ENCODE measurements at regions not wholly inside any gene's neighbourhood (a gene's known extent, or its start where the extent isn't known, plus 50 kb on each side); places are given as distances from the start of the nearest gene placed in this dataset.

- POLR2A ChIA-PET, result interaction anchor here (0.6 kb wide), 2 partner anchors 193 to 471 kb away, joined by 4 to 5 read pairs; no protein-coding TSS in a partner anchor
Observed at GRCh38 chr12:114293571-114294302, 112.2 kb downstream of the TBX5 start.

GRCh38 chr12:114293073-114293472, 112.9 kb downstream of the TBX5 start:
- Histone ChIP-seq H3K4me2 (ENCODE audit: low read length) (no peak overlapping the region), H3K9me2 (ENCODE audit: insufficient read depth, low read length) (no peaks in the 10 kb centered on the region), H3K27ac (ENCODE audit: low read depth, low read length, poor library complexity, severe bottlenecking) (no peak overlapping the region), H3K4me1 (ENCODE audit: insufficient read depth, low read length, poor library complexity, severe bottlenecking) (no peaks in the 10 kb centered on the region), H2AFZ (ENCODE audit: low read length) (no peak overlapping the region), H3K9me3 (ENCODE audit: low read length) (no peaks in the 10 kb centered on the region), H3K4me3 (ENCODE audit: low read depth, low read length, poor library complexity, severe bottlenecking) (no peak overlapping the region), H3K79me2 (ENCODE audit: insufficient read depth, low read depth, low read length) (no peaks in the 10 kb centered on the region), H3K36me3 (ENCODE audit: insufficient read depth, low read length) (no peaks in the 10 kb centered on the region), H4K20me1 (ENCODE audit: insufficient read depth, low read length) (no peaks in the 10 kb centered on the region)
- CTCF ChIA-PET (ENCODE audit: unreplicated experiment), result no interaction called here
- intact Hi-C loops (cut with micrococcal nuclease; ENCODE audit: unreplicated experiment), result no loop called here
- BruUV-seq (replicated peaks), result no TSS peak
- no peak for TF ChIP-seq EZH2phosphoT487 (IDR thresholded peaks at IDR 0.05; ENCODE audit: borderline replicate concordance, low read depth, low read length)
- TF ChIP-seq, protein P1, sequence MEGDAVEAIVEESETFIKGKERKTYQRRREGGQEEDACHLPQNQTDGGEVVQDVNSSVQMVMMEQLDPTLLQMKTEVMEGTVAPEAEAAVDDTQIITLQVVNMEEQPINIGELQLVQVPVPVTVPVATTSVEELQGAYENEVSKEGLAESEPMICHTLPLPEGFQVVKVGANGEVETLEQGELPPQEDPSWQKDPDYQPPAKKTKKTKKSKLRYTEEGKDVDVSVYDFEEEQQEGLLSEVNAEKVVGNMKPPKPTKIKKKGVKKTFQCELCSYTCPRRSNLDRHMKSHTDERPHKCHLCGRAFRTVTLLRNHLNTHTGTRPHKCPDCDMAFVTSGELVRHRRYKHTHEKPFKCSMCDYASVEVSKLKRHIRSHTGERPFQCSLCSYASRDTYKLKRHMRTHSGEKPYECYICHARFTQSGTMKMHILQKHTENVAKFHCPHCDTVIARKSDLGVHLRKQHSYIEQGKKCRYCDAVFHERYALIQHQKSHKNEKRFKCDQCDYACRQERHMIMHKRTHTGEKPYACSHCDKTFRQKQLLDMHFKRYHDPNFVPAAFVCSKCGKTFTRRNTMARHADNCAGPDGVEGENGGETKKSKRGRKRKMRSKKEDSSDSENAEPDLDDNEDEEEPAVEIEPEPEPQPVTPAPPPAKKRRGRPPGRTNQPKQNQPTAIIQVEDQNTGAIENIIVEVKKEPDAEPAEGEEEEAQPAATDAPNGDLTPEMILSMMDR (conservative IDR thresholded peaks at IDR 0.05; ENCODE audit: low read length), result no peak
- POLR2A ChIA-PET, result interaction anchor here (0.6 kb wide), 2 partner anchors 193 to 471 kb away, joined by 4 to 5 read pairs; no protein-coding TSS in a partner anchor
- no peak for DNase-seq (ENCODE audit: low spot score)

More at GRCh38 chr12:114293571-114294302, 112.2 kb downstream of the TBX5 start:
- no peak for TF ChIP-seq EZH2phosphoT487 (IDR thresholded peaks at IDR 0.05; ENCODE audit: borderline replicate concordance, low read depth, low read length)
- TF ChIP-seq, protein P1 (conservative IDR thresholded peaks at IDR 0.05; ENCODE audit: low read length), result no peak
- Histone ChIP-seq H3K4me2 (ENCODE audit: low read length) (no peak overlapping the region), H3K36me3 (ENCODE audit: insufficient read depth, low read length) (no peaks in the 10 kb centered on the region), H3K9me3 (ENCODE audit: low read length) (no peaks in the 10 kb centered on the region), H3K27ac (ENCODE audit: low read depth, low read length, poor library complexity, severe bottlenecking) (no peak overlapping the region), H3K9me2 (ENCODE audit: insufficient read depth, low read length) (no peaks in the 10 kb centered on the region), H3K4me1 (ENCODE audit: insufficient read depth, low read length, poor library complexity, severe bottlenecking) (no peaks in the 10 kb centered on the region), H4K20me1 (ENCODE audit: insufficient read depth, low read length) (no peaks in the 10 kb centered on the region), H3K79me2 (ENCODE audit: insufficient read depth, low read depth, low read length) (no peaks in the 10 kb centered on the region), H3K4me3 (ENCODE audit: low read depth, low read length, poor library complexity, severe bottlenecking) (no peak overlapping the region), H2AFZ (ENCODE audit: low read length) (no peak overlapping the region)
- intact Hi-C loops (cut with micrococcal nuclease; ENCODE audit: unreplicated experiment), result no loop called here
- no peak for DNase-seq (ENCODE audit: low spot score)
- CTCF ChIA-PET (ENCODE audit: unreplicated experiment), result no interaction called here
- no TSS peak for BruUV-seq (replicated peaks)

- ChIA-PET CTCF (ENCODE audit: unreplicated experiment) (no interaction called here), POLR2A (interaction anchor here (0.5 kb wide), 1 partner anchor 1164 kb away, joined by 7 read pairs; no protein-coding TSS in a partner anchor)
- H3K4me3 ChIP-seq (ENCODE audit: low read depth, low read length, poor library complexity, severe bottlenecking), result no peak overlapping the region
- no peak overlapping the region for H3K27ac ChIP-seq (ENCODE audit: low read depth, low read length, poor library complexity, severe bottlenecking)
- H2AFZ ChIP-seq (ENCODE audit: low read length), result no peak overlapping the region
- H3K36me3 ChIP-seq (ENCODE audit: insufficient read depth, low read length), result no peaks in the 10 kb centered on the region
- H3K4me2 ChIP-seq (ENCODE audit: low read length), result no peak overlapping the region
- no peaks in the 10 kb centered on the region for H4K20me1 ChIP-seq (ENCODE audit: insufficient read depth, low read length)
- H3K4me1 ChIP-seq (ENCODE audit: insufficient read depth, low read length, poor library complexity, severe bottlenecking), result no peaks in the 10 kb centered on the region
- no peaks in the 10 kb centered on the region for H3K9me3 ChIP-seq (ENCODE audit: low read length)
- no peak for DNase-seq (ENCODE audit: low spot score)
- no peaks in the 10 kb centered on the region for H3K9me2 ChIP-seq (ENCODE audit: insufficient read depth, low read length)
- no peaks in the 10 kb centered on the region for H3K79me2 ChIP-seq (ENCODE audit: insufficient read depth, low read depth, low read length)
- TF ChIP-seq, protein P1 (conservative IDR thresholded peaks at IDR 0.05; ENCODE audit: low read length), result no peak
- no peak for TF ChIP-seq EZH2phosphoT487 (IDR thresholded peaks at IDR 0.05; ENCODE audit: borderline replicate concordance, low read depth, low read length)
- intact Hi-C loops (cut with micrococcal nuclease; ENCODE audit: unreplicated experiment), result no loop called here
- no TSS peak for BruUV-seq (replicated peaks)
Observed at GRCh38 chr12:114291389-114292060, 114.4 kb downstream of the TBX5 start.

Measured in OCI-LY7 (cell line).